GDM1 (cell line): ENCODE measurements at regions not wholly inside any gene's neighbourhood (a gene's known extent, or its start where the extent isn't known, plus 50 kb on each side); places are given as distances from the start of the nearest gene placed in this dataset.

Experiments used
- DNase-seq: peaks from one replicate; lab custom pipeline; 2025; lab: John Stamatoyannopoulos, UW

GRCh38 chr2:147649286-147649685 lies 195.5 kb upstream of the ACVR2A start:
- DNase-seq: no peak

GRCh38 chr2:147648471-147648870 lies 196.4 kb upstream of the ACVR2A start:
- no peak for DNase-seq

DNA sequence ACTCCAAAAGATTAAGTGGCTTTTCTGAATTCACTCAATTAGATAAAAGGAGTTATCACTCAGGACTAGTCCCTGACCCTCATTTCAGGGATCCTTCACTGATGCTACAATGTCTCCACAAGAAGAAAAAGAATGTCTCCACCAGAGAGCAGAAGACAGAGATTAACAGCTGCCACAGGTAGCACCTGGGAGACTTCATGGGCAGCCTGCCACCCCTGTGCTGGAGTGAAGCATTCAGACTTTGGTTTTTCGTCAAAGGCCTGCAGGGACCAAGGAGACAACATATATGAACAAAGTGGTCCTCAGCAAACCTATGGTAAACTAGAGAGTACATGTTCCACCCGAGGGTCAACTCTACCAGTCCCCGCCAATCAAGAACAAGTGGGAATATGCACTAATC lies 197.0 kb upstream of the ACVR2A start:
- no peak for DNase-seq

DNA sequence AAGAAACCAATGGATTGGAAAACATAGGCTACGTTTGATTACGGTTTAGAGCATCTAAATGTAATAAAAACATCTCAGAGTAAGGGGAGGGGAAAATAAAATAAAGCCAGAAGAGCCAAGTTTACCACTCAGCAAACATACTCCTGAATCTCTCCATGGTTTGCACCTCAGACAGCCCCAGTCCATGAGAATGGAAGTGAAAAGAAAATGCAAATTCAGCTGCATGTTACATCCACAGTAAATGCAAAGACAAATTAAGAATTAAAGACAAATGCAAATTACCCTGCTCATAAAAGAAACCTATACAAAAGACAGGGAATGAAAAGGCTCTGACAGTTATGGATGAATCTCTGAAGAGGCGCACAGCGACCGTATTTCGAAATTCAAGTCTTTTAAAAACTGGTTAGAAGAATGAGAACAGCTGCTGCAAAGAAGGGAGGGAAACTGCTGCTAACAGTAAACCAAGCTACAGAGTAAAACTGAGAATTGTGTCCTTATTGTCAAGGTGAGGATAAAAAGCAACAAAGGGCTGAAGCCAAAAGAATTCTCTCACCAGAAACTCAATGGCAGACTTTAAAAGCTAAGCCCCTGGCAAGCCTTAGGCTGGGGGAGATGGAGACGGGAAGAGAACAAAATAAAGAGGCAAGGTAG lies 197.9 kb upstream of the ACVR2A start:
- no peak for DNase-seq

- no peak for DNase-seq
Measured at GRCh38 chr2:147644491-147644890, 200.3 kb upstream of the ACVR2A start.

DNA sequence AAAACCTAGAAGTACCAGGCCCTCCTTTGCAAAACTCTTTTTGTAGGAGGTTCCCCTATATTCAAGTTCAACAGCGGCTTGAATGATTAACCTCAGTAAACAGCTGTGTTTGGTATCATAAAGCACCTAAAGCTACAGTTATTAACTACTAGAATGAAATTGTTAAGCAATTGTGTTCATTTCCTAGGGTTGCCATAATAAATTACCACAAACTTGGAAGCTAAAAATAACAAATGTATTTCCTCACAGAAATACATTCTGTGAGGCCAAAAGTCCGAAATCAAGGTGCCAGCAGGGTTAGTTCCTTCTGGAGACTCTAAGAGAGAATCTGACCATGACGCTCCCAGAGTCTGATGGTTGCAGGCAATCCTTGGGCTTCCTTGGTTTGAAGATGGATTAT lies 202.1 kb upstream of the ACVR2A start:
- no peak for DNase-seq

DNA sequence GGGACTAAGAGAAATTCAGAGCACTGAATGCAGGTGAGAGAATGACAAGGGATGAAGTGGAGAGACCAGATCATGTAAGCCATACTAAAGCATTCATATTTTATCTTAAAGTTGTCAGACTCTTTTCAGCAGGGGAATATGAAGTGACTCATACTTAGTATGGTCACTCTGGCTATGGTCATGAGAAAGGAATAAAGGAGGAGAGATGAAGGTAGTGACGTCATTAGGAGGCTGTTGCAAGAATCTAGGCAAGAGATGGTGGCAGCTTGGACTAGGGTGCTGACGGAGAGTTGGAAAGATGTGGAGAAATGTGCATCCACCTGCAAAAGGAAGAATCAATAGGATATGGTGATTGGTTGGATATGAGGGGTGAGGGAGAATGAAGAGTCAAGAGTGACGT lies 203.2 kb upstream of the ACVR2A start:
- no peak for DNase-seq

- no peak for DNase-seq
Measured at GRCh38 chr2:147639891-147640290, 204.9 kb upstream of the ACVR2A start.

GRCh38 chr2:147639386-147639785 lies 205.4 kb upstream of the ACVR2A start:
- DNase-seq: no peak

DNA sequence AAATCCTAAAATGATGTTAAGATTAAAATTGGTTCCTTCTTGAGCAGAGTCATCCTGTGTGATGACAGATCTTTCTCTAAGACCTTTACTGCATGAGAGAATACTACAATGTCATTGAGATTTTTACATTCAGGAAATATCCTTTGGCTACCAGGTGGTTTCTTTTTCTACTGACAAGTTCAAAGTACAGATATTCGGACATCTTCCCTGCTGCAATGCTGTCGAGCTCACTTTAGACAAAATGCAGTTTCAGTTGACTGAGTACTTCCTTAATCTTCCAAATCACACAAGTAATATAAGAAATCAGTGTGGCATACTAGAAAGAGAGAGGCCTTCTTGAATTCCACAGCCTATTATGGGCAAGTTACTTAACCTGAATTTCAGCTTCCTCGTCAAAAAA lies 207.9 kb upstream of the ACVR2A start:
- DNase-seq: no peak

GRCh38 chr2:147636238-147636882 lies 208.5 kb upstream of the ACVR2A start:
- DNase-seq: no peak

DNA sequence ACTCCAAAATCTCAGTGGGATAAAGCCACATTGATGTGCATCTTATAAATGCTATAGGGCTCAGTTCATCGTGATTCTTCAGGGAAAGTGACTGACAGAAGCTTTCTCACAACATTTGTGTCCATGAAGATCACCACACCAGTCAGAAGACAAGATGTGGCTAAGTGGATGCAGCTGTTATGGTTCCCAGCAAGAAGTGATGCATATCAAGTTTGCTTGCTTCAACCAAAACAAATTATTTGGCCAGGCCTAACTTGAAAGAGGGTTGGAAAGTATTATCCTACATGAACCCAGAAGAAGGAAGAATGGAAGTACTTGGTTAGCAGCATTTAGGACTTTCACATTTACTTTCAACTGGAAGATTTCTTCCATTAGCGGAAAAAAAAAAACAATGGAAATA lies 210.0 kb upstream of the ACVR2A start:
- DNase-seq: no peak

GRCh38 chr2:147632198-147632597 lies 212.6 kb upstream of the ACVR2A start:
- DNase-seq: peak; percentile 41

- DNase-seq: peak; percentile 17
Measured at GRCh38 chr2:147631294-147631693, 213.5 kb upstream of the ACVR2A start.

- peak; percentile 70 for DNase-seq
Measured at GRCh38 chr2:147630585-147630984, 214.2 kb upstream of the ACVR2A start.

GRCh38 chr2:147628971-147629421 lies 215.8 kb upstream of the ACVR2A start:
- DNase-seq: no peak

DNA sequence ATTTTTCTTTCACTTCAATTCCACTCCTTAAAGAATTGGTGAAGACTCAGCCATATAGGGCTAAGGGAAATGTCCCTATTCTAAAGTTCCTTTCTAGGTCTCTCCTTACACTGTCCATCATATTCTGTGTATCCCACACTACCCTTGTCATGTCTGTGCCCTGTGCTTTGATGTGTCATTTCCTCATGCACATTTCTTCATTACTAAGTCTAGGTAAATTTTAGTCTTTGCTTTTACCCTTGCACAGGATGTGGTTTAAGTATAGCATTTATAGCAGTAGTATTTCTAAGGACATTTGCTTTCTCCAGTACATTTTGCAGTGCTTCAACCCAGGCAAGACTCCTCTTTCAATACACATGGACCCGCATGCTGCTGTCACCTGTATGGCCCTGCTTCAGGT lies 221.5 kb upstream of the ACVR2A start:
- DNase-seq: peak; percentile 54

- DNase-seq: no peak
Measured at GRCh38 chr2:147621656-147622197, 223.1 kb upstream of the ACVR2A start.

GRCh38 chr2:147619808-147620207 lies 225.0 kb upstream of the ACVR2A start:
- DNase-seq: no peak

- no peak for DNase-seq
Measured at GRCh38 chr2:147615726-147616125, 229.1 kb upstream of the ACVR2A start.

DNA sequence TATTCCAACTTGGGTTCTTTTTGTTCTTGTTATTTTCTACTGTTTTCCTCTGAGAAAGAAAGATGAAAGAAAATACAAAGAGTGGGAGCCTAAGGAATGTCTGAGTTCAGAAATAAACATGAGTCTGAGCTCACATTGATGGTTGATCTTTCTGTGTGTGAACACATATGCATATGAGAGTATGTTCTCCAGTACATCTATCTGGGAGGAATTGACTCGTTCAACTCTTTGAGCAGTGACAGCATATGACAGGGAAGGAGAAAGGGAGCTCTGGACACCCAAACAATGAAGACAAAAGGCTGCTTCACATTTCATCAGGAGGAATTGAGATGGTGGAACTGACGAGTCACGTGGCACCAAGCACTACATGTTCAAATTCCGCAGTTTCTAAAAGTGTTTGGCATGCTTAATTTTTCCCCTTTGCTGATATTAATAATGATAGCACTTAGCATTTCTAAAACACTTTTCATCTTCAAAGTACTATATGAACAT lies 229.8 kb upstream of the ACVR2A start:
- no peak for DNase-seq

- DNase-seq: no peak
Measured at GRCh38 chr2:147614471-147614870, 230.4 kb upstream of the ACVR2A start.

DNA sequence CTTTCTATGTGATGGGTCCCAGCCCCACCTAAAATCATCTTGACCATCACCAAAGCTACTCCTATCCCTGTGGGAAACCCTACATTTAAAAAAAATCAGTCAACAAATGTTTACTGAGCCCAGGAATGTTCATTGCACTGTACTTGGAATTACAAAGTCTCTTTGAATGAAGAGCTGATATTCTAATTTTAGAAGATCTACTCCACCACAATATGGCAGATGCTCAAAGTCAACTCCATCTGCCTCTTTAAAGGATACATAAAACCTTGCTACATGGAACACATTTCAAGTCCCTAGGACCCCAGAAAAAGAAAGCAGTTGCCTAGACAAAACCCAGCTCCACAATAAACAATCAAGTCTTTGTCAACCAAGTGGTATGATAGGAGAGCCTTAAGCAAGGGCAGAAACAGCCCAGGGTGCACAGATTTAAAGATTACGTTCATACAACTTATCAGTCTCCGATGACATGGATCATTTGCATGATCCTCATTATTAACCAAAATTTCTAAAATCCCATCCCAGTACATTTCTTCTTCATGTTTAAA lies 234.3 kb upstream of the ACVR2A start:
- no peak for DNase-seq
